ENCODE measurements at regions not wholly inside any gene's neighbourhood (a gene's known extent, or its start where the extent isn't known, plus 50 kb on each side); places are given as distances from the start of the nearest gene placed in this dataset.

DNA sequence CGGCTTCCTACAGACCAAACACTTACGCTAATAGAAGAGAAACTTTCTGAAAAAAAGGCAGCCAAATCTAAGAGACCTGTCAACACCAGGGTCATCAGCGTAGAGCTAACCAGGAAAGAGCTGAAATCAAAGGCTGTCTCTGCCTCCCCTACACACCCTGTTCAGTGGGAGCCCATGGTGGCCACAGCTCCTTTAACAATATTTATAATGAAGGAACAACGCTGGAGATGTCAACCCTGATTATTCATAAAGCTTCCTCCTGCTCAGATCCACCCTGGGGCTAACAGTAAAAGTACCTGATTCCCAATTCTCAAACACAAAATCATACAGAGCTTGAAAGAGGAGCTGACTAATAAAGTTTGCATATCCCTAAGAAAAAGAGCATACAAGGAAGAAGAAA is 133.7 kb downstream of the ANXA2 start:
- no peak for TF ChIP-seq CTCF (IDR thresholded peaks at IDR 0.05)
- H3K4me3 Mint-ChIP-seq, result no peak overlapping the region
- CTCF ChIA-PET, result no interaction called here

GRCh38 chr15:60264566-60264965 is 133.2 kb downstream of the ANXA2 start:
- H3K27me3 Mint-ChIP-seq, result peaks cover 40% of the 10 kb centered on the region

More for the DNA sequence above, 133.7 kb downstream of the ANXA2 start:
- DNase-seq (no peak), ATAC-seq (ENCODE audit: poor library complexity) (no peak)
- POLR2A ChIA-PET, result no interaction called here
- no peaks in the 10 kb centered on the region for H3K9me3 ChIP-seq (ENCODE audit: control insufficient read depth in 1 of 2, insufficient read depth in 1 of 2, low read length in 2 of 2)
- H3K27me3 ChIP-seq (ENCODE audit: control insufficient read depth in 1 of 2, insufficient read depth in 2 of 2, low read length in 2 of 2), result peaks cover 6 to 13% of the 10 kb centered on the region in 2 experiments
- H3K4me1 Mint-ChIP-seq (ENCODE audit: low read depth), result no peaks in the 10 kb centered on the region
- H3K36me3 Mint-ChIP-seq (ENCODE audit: low read depth), result no peaks in the 10 kb centered on the region
- no peak overlapping the region for H3K27ac Mint-ChIP-seq
- intact Hi-C loops (cut with DNase I, micrococcal nuclease), result no loop called here
- no peaks in the 10 kb centered on the region for H3K4me1 ChIP-seq (ENCODE audit: insufficient read depth, low read length)
- H3K27ac ChIP-seq (ENCODE audit: low read depth in 1 of 2, low read length in 2 of 2), result no peak overlapping the region
- no peaks in the 10 kb centered on the region for H3K36me3 ChIP-seq (ENCODE audit: insufficient read depth, low read length)
- H3K4me3 ChIP-seq (ENCODE audit: low read length), result no peak overlapping the region
- no peaks in the 10 kb centered on the region for H3K9me3 Mint-ChIP-seq
- H3K27me3 Mint-ChIP-seq, result peaks cover 36% of the 10 kb centered on the region

DNA sequence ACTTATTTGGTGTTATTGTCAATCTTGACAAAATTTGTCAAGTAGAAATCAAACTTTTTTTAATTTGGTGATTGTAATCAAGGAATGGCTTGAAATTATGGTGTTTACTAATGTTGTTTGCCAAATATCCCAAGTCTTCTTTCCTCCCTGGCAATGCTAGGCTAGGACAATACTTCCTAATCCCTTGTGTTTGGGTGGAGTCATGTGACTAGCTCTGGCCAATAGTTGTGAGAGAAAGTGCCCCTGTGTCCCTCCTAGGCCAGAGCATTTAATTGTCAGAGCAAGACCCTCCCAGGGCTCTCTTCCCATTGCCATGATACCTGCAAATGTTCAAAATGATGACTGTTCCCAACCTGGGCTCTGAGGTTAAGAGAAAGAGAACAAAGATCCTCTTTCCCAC is 132.7 kb downstream of the ANXA2 start:
- ChIA-PET CTCF (no interaction called here), POLR2A (no interaction called here)
- Histone ChIP-seq H3K4me1 (ENCODE audit: insufficient read depth, low read length) (no peaks in the 10 kb centered on the region), H3K4me3 (ENCODE audit: low read length) (no peak overlapping the region), H3K9me3 (ENCODE audit: control insufficient read depth in 1 of 2, insufficient read depth in 1 of 2, low read length in 2 of 2) (no peaks in the 10 kb centered on the region), H3K36me3 (ENCODE audit: insufficient read depth, low read length) (no peaks in the 10 kb centered on the region), H3K27me3 (ENCODE audit: control insufficient read depth in 1 of 2, insufficient read depth in 2 of 2, low read length in 2 of 2) (peaks cover 3 to 9% of the 10 kb centered on the region in 2 experiments), H3K27ac (ENCODE audit: low read depth in 1 of 2, low read length in 2 of 2) (no peak overlapping the region)
- DNase-seq (no peak), ATAC-seq (ENCODE audit: poor library complexity) (no peak)
- TF ChIP-seq CTCF (IDR thresholded peaks at IDR 0.05), result no peak
- Mint-ChIP-seq H3K36me3 (ENCODE audit: low read depth) (no peaks in the 10 kb centered on the region), H3K27me3 (peaks cover 41% of the 10 kb centered on the region), H3K4me3 (no peak overlapping the region), H3K9me3 (no peaks in the 10 kb centered on the region), H3K4me1 (ENCODE audit: low read depth) (no peaks in the 10 kb centered on the region), H3K27ac (no peak overlapping the region)
- intact Hi-C loops (cut with DNase I, micrococcal nuclease), result no loop called here

More at GRCh38 chr15:60264566-60264965, 133.2 kb downstream of the ANXA2 start:
- ATAC-seq (ENCODE audit: poor library complexity), result no peak
- no peaks in the 10 kb centered on the region for H3K9me3 Mint-ChIP-seq
- DNase-seq, result no peak
- Histone ChIP-seq H3K27me3 (ENCODE audit: control insufficient read depth in 1 of 2, insufficient read depth in 2 of 2, low read length in 2 of 2) (peaks cover 6 to 9% of the 10 kb centered on the region in 2 experiments), H3K4me3 (ENCODE audit: low read length) (no peak overlapping the region), H3K4me1 (ENCODE audit: insufficient read depth, low read length) (no peaks in the 10 kb centered on the region), H3K36me3 (ENCODE audit: insufficient read depth, low read length) (no peaks in the 10 kb centered on the region), H3K27ac (ENCODE audit: low read depth in 1 of 2, low read length in 2 of 2) (no peak overlapping the region), H3K9me3 (ENCODE audit: control insufficient read depth in 1 of 2, insufficient read depth in 1 of 2, low read length in 2 of 2) (no peaks in the 10 kb centered on the region)
- no peak overlapping the region for H3K4me3 Mint-ChIP-seq
- H3K27ac Mint-ChIP-seq, result no peak overlapping the region
- no peaks in the 10 kb centered on the region for H3K4me1 Mint-ChIP-seq (ENCODE audit: low read depth)
- intact Hi-C loops (cut with DNase I, micrococcal nuclease), result no loop called here
- ChIA-PET POLR2A (no interaction called here), CTCF (no interaction called here)
- TF ChIP-seq CTCF (IDR thresholded peaks at IDR 0.05), result no peak
- no peaks in the 10 kb centered on the region for H3K36me3 Mint-ChIP-seq (ENCODE audit: low read depth)
